DOHH2 (cell line): ENCODE measurements at regions not wholly inside any gene's neighbourhood (a gene's known extent, or its start where the extent isn't known, plus 50 kb on each side); places are given as distances from the start of the nearest gene placed in this dataset.

Experiments
- H3F3A ChIP-seq: fragments of 200-600 bp; sonication (generic), shearing (Covaris generic); 2 replicates; pipeline ENCODE4 v1.6.0; 2016; ENCODE audit warnings: antibody characterized with exemption, mild to moderate bottlenecking; ENCODE audit not compliant: control insufficient read depth, insufficient read depth
- H3K27ac ChIP-seq: fragments of 200-600 bp; sonication (generic); 2 replicates; pipeline ENCODE4 v1.5.1; 2014; ENCODE audit warnings: low read depth, mild to moderate bottlenecking, low read length, moderate library complexity
- H3K27me3 ChIP-seq: fragments of 200-600 bp; sonication (generic); 2 replicates; pipeline ENCODE4 v1.6.1; 2014; ENCODE audit warnings: mild to moderate bottlenecking, low read length, mixed read lengths; ENCODE audit not compliant: control insufficient read depth
- H3K36me3 ChIP-seq: fragments of 200-600 bp; sonication (generic); 2 replicates; pipeline ENCODE4 v1.6.1; 2014; ENCODE audit warnings: mild to moderate bottlenecking, low read length, moderate library complexity, mixed read lengths; ENCODE audit not compliant: control insufficient read depth
- H3K4me1 ChIP-seq: fragments of 200-600 bp; sonication (generic); 2 replicates; pipeline ENCODE4 v1.6.1; 2014; ENCODE audit warnings: mild to moderate bottlenecking, low read length, mixed read lengths; ENCODE audit not compliant: control insufficient read depth
- H3K4me2 ChIP-seq: fragments of 200-600 bp; sonication (generic); 2 replicates; pipeline ENCODE4 v1.6.0; 2014; ENCODE audit warnings: mild to moderate bottlenecking, low read length, moderate library complexity
- H3K4me3 ChIP-seq: fragments of 200-600 bp; sonication (generic); 2 replicates; pipeline ENCODE4 v1.5.1; 2014; ENCODE audit warnings: mild to moderate bottlenecking, low read length, mixed read lengths
- H3K79me2 ChIP-seq: fragments of 200-600 bp; sonication (generic); 2 replicates; pipeline ENCODE4 v1.6.1; 2014; ENCODE audit warnings: mild to moderate bottlenecking, low read length, mixed read lengths; ENCODE audit not compliant: control insufficient read depth
- H3K9me2 ChIP-seq: fragments of 200-600 bp; sonication (generic); replicated peaks from 2 replicates; pipeline ENCODE4 v1.6.1; 2014; ENCODE audit warnings: mild to moderate bottlenecking, low read length, mixed read lengths; ENCODE audit not compliant: control insufficient read depth
- H3K9me3 ChIP-seq: fragments of 200-600 bp; sonication (generic); 2 replicates; pipeline ENCODE4 v1.6.1; 2014; ENCODE audit warnings: antibody characterized with exemption, low read length, mixed read lengths; ENCODE audit not compliant: control insufficient read depth, insufficient read depth
- H4K20me1 ChIP-seq: fragments of 200-600 bp; sonication (generic); 2 replicates; pipeline ENCODE4 v1.6.0; 2014; ENCODE audit warnings: low read depth, mild to moderate bottlenecking, antibody characterized with exemption, low read length, moderate library complexity; ENCODE audit not compliant: control insufficient read depth, insufficient read depth
- EZH2phosphoT487 ChIP-seq: fragments of 200-600 bp; sonication (generic); IDR thresholded peaks from 2 replicates; pipeline ENCODE4 v1.6.1; 2017; ENCODE audit warnings: borderline replicate concordance, mild to moderate bottlenecking, antibody characterized with exemption, low read length, moderate library complexity, mixed read lengths
- TF ChIP-seq, protein P1 (sequence below): fragments of 200-600 bp; sonication (generic); IDR thresholded peaks from one replicate; pipeline ENCODE4 v1.5.1; 2014; ENCODE audit warnings: antibody characterized with exemption, mild to moderate bottlenecking, low read depth, low read length; ENCODE audit not compliant: poor library complexity, severe bottlenecking

GRCh38 chrX:98523026-98523425 lies 1639.3 kb downstream of the RPA4 start:
- Histone ChIP-seq H3K4me1 (no peaks in the 10 kb centered on the region), H3K79me2 (no peaks in the 10 kb centered on the region), H3F3A (no peaks in the 10 kb centered on the region), H3K9me3 (no peaks in the 10 kb centered on the region), H3K36me3 (no peaks in the 10 kb centered on the region), H3K9me2 (no peaks in the 10 kb centered on the region), H3K4me2 (no peak overlapping the region), H3K4me3 (no peak overlapping the region), H4K20me1 (no peaks in the 10 kb centered on the region), H3K27me3 (no peaks in the 10 kb centered on the region), H3K27ac (no peak overlapping the region)
- TF ChIP-seq, protein P1, sequence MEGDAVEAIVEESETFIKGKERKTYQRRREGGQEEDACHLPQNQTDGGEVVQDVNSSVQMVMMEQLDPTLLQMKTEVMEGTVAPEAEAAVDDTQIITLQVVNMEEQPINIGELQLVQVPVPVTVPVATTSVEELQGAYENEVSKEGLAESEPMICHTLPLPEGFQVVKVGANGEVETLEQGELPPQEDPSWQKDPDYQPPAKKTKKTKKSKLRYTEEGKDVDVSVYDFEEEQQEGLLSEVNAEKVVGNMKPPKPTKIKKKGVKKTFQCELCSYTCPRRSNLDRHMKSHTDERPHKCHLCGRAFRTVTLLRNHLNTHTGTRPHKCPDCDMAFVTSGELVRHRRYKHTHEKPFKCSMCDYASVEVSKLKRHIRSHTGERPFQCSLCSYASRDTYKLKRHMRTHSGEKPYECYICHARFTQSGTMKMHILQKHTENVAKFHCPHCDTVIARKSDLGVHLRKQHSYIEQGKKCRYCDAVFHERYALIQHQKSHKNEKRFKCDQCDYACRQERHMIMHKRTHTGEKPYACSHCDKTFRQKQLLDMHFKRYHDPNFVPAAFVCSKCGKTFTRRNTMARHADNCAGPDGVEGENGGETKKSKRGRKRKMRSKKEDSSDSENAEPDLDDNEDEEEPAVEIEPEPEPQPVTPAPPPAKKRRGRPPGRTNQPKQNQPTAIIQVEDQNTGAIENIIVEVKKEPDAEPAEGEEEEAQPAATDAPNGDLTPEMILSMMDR = no peak
- no peak for TF ChIP-seq EZH2phosphoT487

- Histone ChIP-seq H3K4me3 (no peak overlapping the region), H3F3A (no peaks in the 10 kb centered on the region), H3K36me3 (no peaks in the 10 kb centered on the region), H3K4me2 (no peak overlapping the region), H4K20me1 (no peaks in the 10 kb centered on the region), H3K27me3 (no peaks in the 10 kb centered on the region), H3K9me2 (no peaks in the 10 kb centered on the region), H3K4me1 (no peaks in the 10 kb centered on the region), H3K27ac (no peak overlapping the region), H3K79me2 (no peaks in the 10 kb centered on the region), H3K9me3 (no peaks in the 10 kb centered on the region)
- TF ChIP-seq, protein P1 = no peak
- no peak for TF ChIP-seq EZH2phosphoT487
Measured at GRCh38 chrX:98523521-98523920, 1639.8 kb downstream of the RPA4 start.

- Histone ChIP-seq H3K4me3 (no peak overlapping the region), H3K36me3 (no peaks in the 10 kb centered on the region), H4K20me1 (no peaks in the 10 kb centered on the region), H3K4me1 (no peaks in the 10 kb centered on the region), H3K9me2 (no peaks in the 10 kb centered on the region), H3K9me3 (no peaks in the 10 kb centered on the region), H3K27me3 (no peaks in the 10 kb centered on the region), H3K27ac (no peak overlapping the region), H3F3A (no peaks in the 10 kb centered on the region), H3K4me2 (no peak overlapping the region), H3K79me2 (no peaks in the 10 kb centered on the region)
- no peak for TF ChIP-seq EZH2phosphoT487
- TF ChIP-seq, protein P1 = no peak
Measured at GRCh38 chrX:98548519-98548918, 1664.8 kb downstream of the RPA4 start.

- H3K4me1 ChIP-seq = no peaks in the 10 kb centered on the region
- no peak overlapping the region for H3K4me2 ChIP-seq
- no peaks in the 10 kb centered on the region for H3F3A ChIP-seq
- no peaks in the 10 kb centered on the region for H3K36me3 ChIP-seq
- no peaks in the 10 kb centered on the region for H3K27me3 ChIP-seq
- no peaks in the 10 kb centered on the region for H3K79me2 ChIP-seq
- H4K20me1 ChIP-seq = no peaks in the 10 kb centered on the region
- no peak overlapping the region for H3K4me3 ChIP-seq
- H3K9me2 ChIP-seq = no peaks in the 10 kb centered on the region
- TF ChIP-seq EZH2phosphoT487 = no peak
- TF ChIP-seq, protein P1 = no peak
- no peak overlapping the region for H3K27ac ChIP-seq
- H3K9me3 ChIP-seq = no peaks in the 10 kb centered on the region
Measured at GRCh38 chrX:98568795-98569194, 1685.1 kb downstream of the RPA4 start.
